ENCODE measurements at regions not wholly inside any gene's neighbourhood (a gene's known extent, or its start where the extent isn't known, plus 50 kb on each side); places are given as distances from the start of the nearest gene placed in this dataset.

- TF ChIP-seq CTCF (IDR thresholded peaks at IDR 0.05) = no peak
- no peak for ATAC-seq (ENCODE audit: low FRiP score)
- DNase-seq (ENCODE audit: low spot score) = no peak
These were observed 607.7 kb upstream of the NRSN1 start for GRCh38 chr6:23518294-23518693.

- no peak for ATAC-seq (ENCODE audit: low FRiP score)
- no peak for TF ChIP-seq CTCF (IDR thresholded peaks at IDR 0.05)
- DNase-seq (ENCODE audit: low spot score) = no peak
These were observed 603.0 kb upstream of the NRSN1 start for GRCh38 chr6:23522792-23523547.

GRCh38 chr6:23523771-23524170 lies 602.2 kb upstream of the NRSN1 start:
- DNase-seq (ENCODE audit: low spot score) = no peak
- ATAC-seq (ENCODE audit: low FRiP score) = no peak
- TF ChIP-seq CTCF (IDR thresholded peaks at IDR 0.05) = no peak

GRCh38 chr6:23524548-23524947 lies 601.5 kb upstream of the NRSN1 start:
- DNase-seq (ENCODE audit: low spot score) = no peak
- ATAC-seq (ENCODE audit: low FRiP score) = no peak
- TF ChIP-seq CTCF (IDR thresholded peaks at IDR 0.05) = no peak

GRCh38 chr6:23526526-23526925 lies 599.5 kb upstream of the NRSN1 start:
- no peak for ATAC-seq (ENCODE audit: low FRiP score)
- TF ChIP-seq CTCF (IDR thresholded peaks at IDR 0.05) = no peak

GRCh38 chr6:23529902-23530301 lies 596.1 kb upstream of the NRSN1 start:
- TF ChIP-seq CTCF (IDR thresholded peaks at IDR 0.05) = no peak
- ATAC-seq (ENCODE audit: low FRiP score) (no peak), DNase-seq (ENCODE audit: low spot score) (no peak)

More at GRCh38 chr6:23526526-23526925, 599.5 kb upstream of the NRSN1 start:
- no peak for DNase-seq (ENCODE audit: low spot score)

GRCh38 chr6:23531666-23532065 lies 594.3 kb upstream of the NRSN1 start:
- TF ChIP-seq CTCF (IDR thresholded peaks at IDR 0.05) = no peak
- ATAC-seq (ENCODE audit: low FRiP score) (no peak), DNase-seq (ENCODE audit: low spot score) (no peak)
